ENCODE measurements at regions not wholly inside any gene's neighbourhood (a gene's known extent, or its start where the extent isn't known, plus 50 kb on each side); places are given as distances from the start of the nearest gene placed in this dataset.

DNA sequence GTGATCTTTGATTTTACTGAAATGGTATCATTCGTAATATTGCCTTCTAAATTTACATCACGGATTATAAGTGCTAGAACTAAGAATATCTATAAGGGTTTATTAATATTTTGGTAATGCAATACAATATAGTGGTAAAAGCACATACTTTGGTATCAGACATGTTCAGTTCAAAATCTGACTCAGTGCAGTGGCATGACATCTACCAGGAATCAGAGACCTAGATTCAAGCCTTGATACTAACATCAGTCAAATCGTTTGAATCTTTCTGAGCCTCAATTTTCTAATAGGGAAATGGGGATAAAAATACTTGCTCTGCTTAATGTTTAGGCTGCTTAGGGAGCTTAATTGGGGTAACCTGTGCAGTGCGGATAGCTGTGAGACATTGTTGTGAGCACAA lies 488.0 kb downstream of the BCKDHB start:
- TF ChIP-seq TAF1 (conservative IDR thresholded peaks at IDR 0.05): no peak
- TF ChIP-seq, protein P1, sequence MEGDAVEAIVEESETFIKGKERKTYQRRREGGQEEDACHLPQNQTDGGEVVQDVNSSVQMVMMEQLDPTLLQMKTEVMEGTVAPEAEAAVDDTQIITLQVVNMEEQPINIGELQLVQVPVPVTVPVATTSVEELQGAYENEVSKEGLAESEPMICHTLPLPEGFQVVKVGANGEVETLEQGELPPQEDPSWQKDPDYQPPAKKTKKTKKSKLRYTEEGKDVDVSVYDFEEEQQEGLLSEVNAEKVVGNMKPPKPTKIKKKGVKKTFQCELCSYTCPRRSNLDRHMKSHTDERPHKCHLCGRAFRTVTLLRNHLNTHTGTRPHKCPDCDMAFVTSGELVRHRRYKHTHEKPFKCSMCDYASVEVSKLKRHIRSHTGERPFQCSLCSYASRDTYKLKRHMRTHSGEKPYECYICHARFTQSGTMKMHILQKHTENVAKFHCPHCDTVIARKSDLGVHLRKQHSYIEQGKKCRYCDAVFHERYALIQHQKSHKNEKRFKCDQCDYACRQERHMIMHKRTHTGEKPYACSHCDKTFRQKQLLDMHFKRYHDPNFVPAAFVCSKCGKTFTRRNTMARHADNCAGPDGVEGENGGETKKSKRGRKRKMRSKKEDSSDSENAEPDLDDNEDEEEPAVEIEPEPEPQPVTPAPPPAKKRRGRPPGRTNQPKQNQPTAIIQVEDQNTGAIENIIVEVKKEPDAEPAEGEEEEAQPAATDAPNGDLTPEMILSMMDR (IDR thresholded peaks at IDR 0.05; ENCODE audit: low read depth, low read length, missing input control): no peak
- TF ChIP-seq RAD21 (IDR thresholded peaks at IDR 0.05): no peak
- TF ChIP-seq GABPA (IDR thresholded peaks at IDR 0.05 in 1 of 2, conservative IDR thresholded peaks at IDR 0.05 in 1 of 2): no peak
- no peak for TF ChIP-seq JUND (IDR thresholded peaks at IDR 0.05)
- TF ChIP-seq, protein P2, sequence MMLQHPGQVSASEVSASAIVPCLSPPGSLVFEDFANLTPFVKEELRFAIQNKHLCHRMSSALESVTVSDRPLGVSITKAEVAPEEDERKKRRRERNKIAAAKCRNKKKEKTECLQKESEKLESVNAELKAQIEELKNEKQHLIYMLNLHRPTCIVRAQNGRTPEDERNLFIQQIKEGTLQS (IDR thresholded peaks at IDR 0.05): no peak
- TF ChIP-seq, protein P3, sequence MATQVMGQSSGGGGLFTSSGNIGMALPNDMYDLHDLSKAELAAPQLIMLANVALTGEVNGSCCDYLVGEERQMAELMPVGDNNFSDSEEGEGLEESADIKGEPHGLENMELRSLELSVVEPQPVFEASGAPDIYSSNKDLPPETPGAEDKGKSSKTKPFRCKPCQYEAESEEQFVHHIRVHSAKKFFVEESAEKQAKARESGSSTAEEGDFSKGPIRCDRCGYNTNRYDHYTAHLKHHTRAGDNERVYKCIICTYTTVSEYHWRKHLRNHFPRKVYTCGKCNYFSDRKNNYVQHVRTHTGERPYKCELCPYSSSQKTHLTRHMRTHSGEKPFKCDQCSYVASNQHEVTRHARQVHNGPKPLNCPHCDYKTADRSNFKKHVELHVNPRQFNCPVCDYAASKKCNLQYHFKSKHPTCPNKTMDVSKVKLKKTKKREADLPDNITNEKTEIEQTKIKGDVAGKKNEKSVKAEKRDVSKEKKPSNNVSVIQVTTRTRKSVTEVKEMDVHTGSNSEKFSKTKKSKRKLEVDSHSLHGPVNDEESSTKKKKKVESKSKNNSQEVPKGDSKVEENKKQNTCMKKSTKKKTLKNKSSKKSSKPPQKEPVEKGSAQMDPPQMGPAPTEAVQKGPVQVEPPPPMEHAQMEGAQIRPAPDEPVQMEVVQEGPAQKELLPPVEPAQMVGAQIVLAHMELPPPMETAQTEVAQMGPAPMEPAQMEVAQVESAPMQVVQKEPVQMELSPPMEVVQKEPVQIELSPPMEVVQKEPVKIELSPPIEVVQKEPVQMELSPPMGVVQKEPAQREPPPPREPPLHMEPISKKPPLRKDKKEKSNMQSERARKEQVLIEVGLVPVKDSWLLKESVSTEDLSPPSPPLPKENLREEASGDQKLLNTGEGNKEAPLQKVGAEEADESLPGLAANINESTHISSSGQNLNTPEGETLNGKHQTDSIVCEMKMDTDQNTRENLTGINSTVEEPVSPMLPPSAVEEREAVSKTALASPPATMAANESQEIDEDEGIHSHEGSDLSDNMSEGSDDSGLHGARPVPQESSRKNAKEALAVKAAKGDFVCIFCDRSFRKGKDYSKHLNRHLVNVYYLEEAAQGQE (IDR thresholded peaks at IDR 0.05): no peak
- TF ChIP-seq RXRA (IDR thresholded peaks at IDR 0.05): no peak
- no peak for TF ChIP-seq FOXA2 (IDR thresholded peaks at IDR 0.05)
- TF ChIP-seq, protein P4, sequence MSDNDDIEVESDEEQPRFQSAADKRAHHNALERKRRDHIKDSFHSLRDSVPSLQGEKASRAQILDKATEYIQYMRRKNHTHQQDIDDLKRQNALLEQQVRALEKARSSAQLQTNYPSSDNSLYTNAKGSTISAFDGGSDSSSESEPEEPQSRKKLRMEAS (IDR thresholded peaks at IDR 0.05): no peak
- TF ChIP-seq SP1 (IDR thresholded peaks at IDR 0.05): no peak
- TF ChIP-seq, protein P5, sequence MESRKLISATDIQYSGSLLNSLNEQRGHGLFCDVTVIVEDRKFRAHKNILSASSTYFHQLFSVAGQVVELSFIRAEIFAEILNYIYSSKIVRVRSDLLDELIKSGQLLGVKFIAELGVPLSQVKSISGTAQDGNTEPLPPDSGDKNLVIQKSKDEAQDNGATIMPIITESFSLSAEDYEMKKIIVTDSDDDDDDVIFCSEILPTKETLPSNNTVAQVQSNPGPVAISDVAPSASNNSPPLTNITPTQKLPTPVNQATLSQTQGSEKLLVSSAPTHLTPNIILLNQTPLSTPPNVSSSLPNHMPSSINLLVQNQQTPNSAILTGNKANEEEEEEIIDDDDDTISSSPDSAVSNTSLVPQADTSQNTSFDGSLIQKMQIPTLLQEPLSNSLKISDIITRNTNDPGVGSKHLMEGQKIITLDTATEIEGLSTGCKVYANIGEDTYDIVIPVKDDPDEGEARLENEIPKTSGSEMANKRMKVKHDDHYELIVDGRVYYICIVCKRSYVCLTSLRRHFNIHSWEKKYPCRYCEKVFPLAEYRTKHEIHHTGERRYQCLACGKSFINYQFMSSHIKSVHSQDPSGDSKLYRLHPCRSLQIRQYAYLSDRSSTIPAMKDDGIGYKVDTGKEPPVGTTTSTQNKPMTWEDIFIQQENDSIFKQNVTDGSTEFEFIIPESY (IDR thresholded peaks at IDR 0.05): no peak
- no peak for TF ChIP-seq HNF4G (IDR thresholded peaks at IDR 0.05)
- no peak for TF ChIP-seq YY1 (IDR thresholded peaks at IDR 0.05)
